Naive thymus-derived CD4-positive, alpha-beta T cell (primary cell): ENCODE measurements at regions not wholly inside any gene's neighbourhood (a gene's known extent, or its start where the extent isn't known, plus 50 kb on each side); places are given as distances from the start of the nearest gene placed in this dataset.
A peak's percentile ranks its signal among the peaks of the same experiment; 100 is the strongest.

Experiments
- ATAC-seq: fragments of 150-1000 bp; cut with Tn5 transposase; 2 replicates; pipeline ENCODE4 v1.10.0; 2021; ENCODE audit warnings: mild to moderate bottlenecking, moderate library complexity
- CTCF ChIA-PET: fragments of 350-600 bp; sonication (Branson Sonifier 250); formaldehyde crosslinking; loops from one replicate; lab custom pipeline; 2021; ENCODE audit warnings: antibody characterized with exemption; lab: Charles Lee
- POLR2A ChIA-PET: fragments of 350-600 bp; sonication (Branson Sonifier 250); formaldehyde crosslinking; loops from one replicate; lab custom pipeline; 2021; ENCODE audit warnings: antibody characterized with exemption, inconsistent platforms; lab: Charles Lee
- DNase-seq, 9 donors: peaks; one replicate each; pipeline versions ENCODE4 v3.0.0 to v3.0.0-alpha.2; 2020 to 2022; ENCODE audit warnings: mixed read lengths in 1 of 9
- H3K27ac ChIP-seq: one replicate; pipeline ENCODE4 v1.7.0; 2013; ENCODE audit warnings: mild to moderate bottlenecking, low read depth, low read length, moderate library complexity
- H3K27me3 ChIP-seq, 2 donors: one replicate each; pipeline ENCODE4 v1.7.0; 2013; ENCODE audit warnings: low read length in 2 of 2, mild to moderate bottlenecking in 2 of 2, moderate library complexity in 2 of 2; ENCODE audit not compliant: control insufficient read depth in 2 of 2, insufficient read depth in 2 of 2
- H3K36me3 ChIP-seq, 3 experiments: 1 replicate in 2 of 3; 2 replicates in 1 of 3; pipeline ENCODE4 v1.7.0; 2013; ENCODE audit warnings: low read length in 3 of 3, mild to moderate bottlenecking in 3 of 3, moderate library complexity in 1 of 3; ENCODE audit not compliant: insufficient read depth in 3 of 3, control insufficient read depth in 2 of 3
- H3K4me1 ChIP-seq, 2 donors: one replicate each; pipeline ENCODE4 v1.7.0; 2013; ENCODE audit warnings: low read length in 2 of 2, mild to moderate bottlenecking in 2 of 2, moderate library complexity in 1 of 2; ENCODE audit not compliant: control insufficient read depth in 2 of 2, insufficient read depth in 2 of 2
- H3K4me3 ChIP-seq: 2 replicates; pipeline ENCODE4 v1.7.0; 2013; ENCODE audit warnings: mild to moderate bottlenecking, low read length
- H3K9me3 ChIP-seq, 3 experiments: 1 replicate in 2 of 3; 2 replicates in 1 of 3; pipeline ENCODE4 v1.7.0; 2013; ENCODE audit warnings: low read length in 3 of 3; ENCODE audit not compliant: control insufficient read depth in 2 of 3
- H3K27ac Mint-ChIP-seq, 9 donors: one replicate each; pipeline ENCODE4 v1.8.0; 2020 to 2022; ENCODE audit warnings: mixed read lengths in 9 of 9, mild to moderate bottlenecking in 8 of 9, moderate library complexity in 5 of 9, inconsistent platforms in 2 of 9
- H3K27me3 Mint-ChIP-seq, 5 donors: one replicate each; pipeline ENCODE4 v1.8.0; 2021 to 2022; ENCODE audit warnings: mixed read lengths in 5 of 5, mild to moderate bottlenecking in 1 of 5
- H3K36me3 Mint-ChIP-seq, 5 donors: one replicate each; pipeline ENCODE4 v1.8.0; 2020 to 2022; ENCODE audit warnings: mixed read lengths in 5 of 5, mild to moderate bottlenecking in 3 of 5, inconsistent platforms in 1 of 5
- H3K4me1 Mint-ChIP-seq, 7 donors: one replicate each; pipeline ENCODE4 v1.8.0; 2020 to 2022; ENCODE audit warnings: mixed read lengths in 7 of 7, mild to moderate bottlenecking in 3 of 7, inconsistent platforms in 1 of 7
- H3K4me3 Mint-ChIP-seq, 10 donors: one replicate each; pipeline ENCODE4 v1.8.0; 2020 to 2022; ENCODE audit warnings: mild to moderate bottlenecking in 10 of 10, mixed read lengths in 10 of 10, moderate library complexity in 6 of 10, inconsistent platforms in 2 of 10
- H3K9me3 Mint-ChIP-seq, 11 donors: one replicate each; pipeline ENCODE4 v1.8.0; 2020 to 2022; ENCODE audit warnings: mixed read lengths in 11 of 11, mild to moderate bottlenecking in 4 of 11, inconsistent platforms in 1 of 11, moderate library complexity in 1 of 11
- intact Hi-C, 2 donors: fragments of 100-400 bp; cut with micrococcal nuclease; formaldehyde crosslinking; loops; one replicate each; pipeline ENCODE4 v1.15.1; 2023

DNA sequence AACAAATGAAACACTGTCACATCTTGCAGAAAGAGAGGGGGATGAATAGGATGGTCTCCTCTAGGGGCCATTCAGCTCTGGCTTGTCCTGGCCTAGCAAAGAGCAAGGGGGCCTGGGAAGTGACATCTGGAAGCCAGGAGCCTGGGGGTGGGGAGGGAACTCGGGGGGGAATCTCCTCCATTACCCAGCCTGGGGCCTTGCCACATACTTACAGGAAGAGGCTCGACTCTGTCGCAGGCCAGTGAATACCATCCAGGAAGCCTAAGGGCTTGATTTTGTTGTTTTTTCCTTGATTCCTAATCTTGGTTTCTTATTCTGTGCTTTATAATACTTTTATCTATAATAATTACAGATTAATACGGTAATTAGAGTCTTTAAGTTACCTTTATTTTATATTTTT, 797.5 kb upstream of the ID2 start:
- H3K9me3 ChIP-seq = no peaks in the 10 kb centered on the region
- no peak overlapping the region for H3K4me3 ChIP-seq
- POLR2A ChIA-PET = no interaction called here
- H3K4me1 Mint-ChIP-seq = peaks cover 0 to 4% (median 0%) of the 10 kb centered on the region in 7 donors
- H3K27ac ChIP-seq = no peak overlapping the region
- no peaks in the 10 kb centered on the region for H3K4me1 ChIP-seq
- H3K36me3 ChIP-seq = no peaks in the 10 kb centered on the region
- no peak for ATAC-seq
- CTCF ChIA-PET = no interaction called here
- H3K27me3 Mint-ChIP-seq = no peaks in the 10 kb centered on the region
- H3K9me3 Mint-ChIP-seq = peaks cover 0 to 6% (median 0%) of the 10 kb centered on the region in 11 donors
- no peak overlapping the region for H3K4me3 Mint-ChIP-seq
- H3K27ac Mint-ChIP-seq = no peak overlapping the region
- no peaks in the 10 kb centered on the region for H3K27me3 ChIP-seq
- intact Hi-C loops = no loop called here
- H3K36me3 Mint-ChIP-seq = peaks cover 0 to 4% (median 0%) of the 10 kb centered on the region in 5 donors
- DNase-seq = no peak

DNA sequence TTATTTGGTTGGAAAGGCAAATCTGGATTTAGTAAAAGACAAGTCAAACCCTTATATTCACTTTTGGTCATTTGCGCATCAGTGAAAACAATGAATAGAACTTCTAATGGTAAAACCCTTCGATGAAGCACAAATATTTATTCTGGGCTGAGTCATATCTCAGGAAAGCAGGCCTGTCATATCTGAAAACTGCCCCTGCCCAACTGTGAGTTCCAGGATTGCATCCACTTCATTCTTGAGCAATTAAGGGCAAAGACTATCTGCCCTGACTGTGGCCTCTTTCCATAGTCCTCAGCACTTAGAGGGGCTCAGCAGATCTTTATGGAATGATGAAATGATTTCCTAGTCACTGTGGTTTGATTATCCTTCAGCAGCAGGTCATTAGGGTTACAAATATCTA, 795.2 kb upstream of the ID2 start:
- ChIA-PET POLR2A (no interaction called here), CTCF (no interaction called here)
- intact Hi-C loops = no loop called here
- Mint-ChIP-seq H3K36me3 (peaks cover 0 to 4% (median 0%) of the 10 kb centered on the region in 5 donors), H3K4me3 (no peak overlapping the region), H3K27ac (no peak overlapping the region), H3K4me1 (peaks cover 0 to 4% (median 0%) of the 10 kb centered on the region in 7 donors), H3K9me3 (peaks cover 0 to 6% (median 0%) of the 10 kb centered on the region in 11 donors), H3K27me3 (peaks cover 0 to 1% (median 0%) of the 10 kb centered on the region in 5 donors)
- Histone ChIP-seq H3K27ac (no peak overlapping the region), H3K9me3 (no peaks in the 10 kb centered on the region), H3K27me3 (no peaks in the 10 kb centered on the region), H3K4me3 (no peak overlapping the region), H3K36me3 (no peaks in the 10 kb centered on the region), H3K4me1 (no peaks in the 10 kb centered on the region)
- ATAC-seq = no peak
- DNase-seq = no peak

DNA sequence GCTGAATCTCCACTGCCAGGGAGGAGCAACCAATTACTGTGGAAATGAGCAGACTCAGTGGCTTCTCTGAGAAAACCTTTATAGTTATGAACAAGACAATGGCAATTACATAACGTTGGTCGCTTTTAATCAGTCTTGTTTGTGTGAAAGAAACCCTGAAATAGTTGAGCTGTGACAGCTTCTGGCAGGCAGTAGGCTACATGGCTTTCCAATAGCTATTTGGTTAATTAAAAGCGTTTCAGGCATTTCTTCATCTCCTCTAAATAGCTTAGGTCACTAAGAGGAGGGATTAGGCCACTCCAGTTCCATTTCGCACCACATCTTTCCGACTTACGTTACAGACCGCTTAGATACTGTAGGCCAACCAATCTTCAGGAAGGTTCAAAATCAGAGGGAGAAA, 794.4 kb upstream of the ID2 start:
- intact Hi-C loops = no loop called here
- ChIA-PET POLR2A (no interaction called here), CTCF (no interaction called here)
- Histone ChIP-seq H3K9me3 (no peaks in the 10 kb centered on the region), H3K27me3 (no peaks in the 10 kb centered on the region), H3K4me3 (no peak overlapping the region), H3K36me3 (no peaks in the 10 kb centered on the region), H3K27ac (no peak overlapping the region), H3K4me1 (no peaks in the 10 kb centered on the region)
- Mint-ChIP-seq H3K27ac (no peak overlapping the region), H3K36me3 (peaks cover 0 to 7% (median 0%) of the 10 kb centered on the region in 5 donors), H3K27me3 (peaks cover 0 to 4% (median 0%) of the 10 kb centered on the region in 5 donors), H3K4me3 (no peak overlapping the region), H3K4me1 (peaks cover 0 to 4% (median 0%) of the 10 kb centered on the region in 7 donors), H3K9me3 (peaks cover 0 to 9% (median 0%) of the 10 kb centered on the region in 11 donors)
- ATAC-seq (no peak), DNase-seq (no peak)

DNA sequence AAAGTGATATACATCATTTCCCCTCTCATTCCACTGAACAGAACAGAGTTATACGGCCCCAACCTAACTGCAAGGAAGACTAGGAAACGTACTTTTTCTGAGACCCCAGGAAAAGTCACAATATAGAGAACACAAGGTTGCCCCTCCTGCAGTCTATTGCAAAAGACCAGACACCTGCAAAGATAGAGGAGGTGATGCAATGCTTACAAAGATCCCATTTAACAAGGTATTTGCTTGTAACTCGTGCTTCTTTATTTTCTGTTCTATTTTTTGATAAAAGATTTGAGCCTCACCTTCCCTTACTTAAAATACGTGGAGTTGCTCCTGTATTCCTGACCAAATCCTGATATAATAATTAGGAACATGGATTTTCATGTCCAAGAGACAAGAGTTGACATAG, 793.0 kb upstream of the ID2 start:
- H3K9me3 ChIP-seq = no peaks in the 10 kb centered on the region
- Mint-ChIP-seq H3K9me3 (peaks cover 0 to 7% (median 0%) of the 10 kb centered on the region in 11 donors), H3K4me3 (no peak overlapping the region), H3K36me3 (peaks cover 0 to 7% (median 0%) of the 10 kb centered on the region in 5 donors), H3K27ac (peak overlapping the region in 1 of 9 donors; percentile 60), H3K4me1 (peaks cover 0 to 3% (median 0%) of the 10 kb centered on the region in 7 donors), H3K27me3 (peaks cover 0 to 4% (median 0%) of the 10 kb centered on the region in 5 donors)
- intact Hi-C loops = no loop called here
- POLR2A ChIA-PET = no interaction called here
- CTCF ChIA-PET = no interaction called here
- H3K4me1 ChIP-seq = no peaks in the 10 kb centered on the region
- no peaks in the 10 kb centered on the region for H3K27me3 ChIP-seq
- H3K36me3 ChIP-seq = no peaks in the 10 kb centered on the region
- DNase-seq = no peak
- H3K27ac ChIP-seq = no peak overlapping the region
- no peak for ATAC-seq
- H3K4me3 ChIP-seq = no peak overlapping the region

DNA sequence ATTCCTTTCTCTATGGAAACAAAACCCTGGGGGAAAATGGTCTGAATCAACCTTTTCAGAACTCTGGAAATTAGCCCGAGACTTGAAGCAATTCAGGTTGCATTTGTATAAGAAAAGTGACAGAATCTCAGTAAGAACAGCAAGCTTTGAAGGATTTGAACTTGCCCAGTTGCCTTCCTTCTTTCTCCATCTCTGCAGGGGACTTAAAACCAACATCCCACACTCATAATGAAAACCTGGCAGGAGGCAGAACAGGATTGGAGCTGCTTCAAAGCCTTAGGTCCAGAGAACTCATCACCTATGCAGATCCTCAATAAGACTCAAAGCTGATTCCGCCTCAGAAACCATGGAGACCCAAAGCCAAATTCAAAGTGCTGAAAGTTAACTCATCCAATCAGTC, 790.5 kb upstream of the ID2 start:
- H3K27ac ChIP-seq = no peak overlapping the region
- CTCF ChIA-PET = no interaction called here
- DNase-seq (no peak), ATAC-seq (no peak)
- H3K4me3 Mint-ChIP-seq = no peak overlapping the region
- no peaks in the 10 kb centered on the region for H3K9me3 ChIP-seq
- H3K36me3 ChIP-seq = no peaks in the 10 kb centered on the region
- no peak overlapping the region for H3K4me3 ChIP-seq
- H3K4me1 ChIP-seq = no peaks in the 10 kb centered on the region
- H3K4me1 Mint-ChIP-seq = peaks cover 0 to 3% (median 0%) of the 10 kb centered on the region in 7 donors
- no peaks in the 10 kb centered on the region for H3K27me3 ChIP-seq
- POLR2A ChIA-PET = no interaction called here
- H3K36me3 Mint-ChIP-seq = peaks cover 0 to 7% (median 0%) of the 10 kb centered on the region in 5 donors
- intact Hi-C loops = no loop called here
- peaks cover 0 to 4% (median 0%) of the 10 kb centered on the region in 5 donors for H3K27me3 Mint-ChIP-seq
- no peak overlapping the region for H3K27ac Mint-ChIP-seq
- H3K9me3 Mint-ChIP-seq = peaks cover 0 to 9% (median 0%) of the 10 kb centered on the region in 11 donors

DNA sequence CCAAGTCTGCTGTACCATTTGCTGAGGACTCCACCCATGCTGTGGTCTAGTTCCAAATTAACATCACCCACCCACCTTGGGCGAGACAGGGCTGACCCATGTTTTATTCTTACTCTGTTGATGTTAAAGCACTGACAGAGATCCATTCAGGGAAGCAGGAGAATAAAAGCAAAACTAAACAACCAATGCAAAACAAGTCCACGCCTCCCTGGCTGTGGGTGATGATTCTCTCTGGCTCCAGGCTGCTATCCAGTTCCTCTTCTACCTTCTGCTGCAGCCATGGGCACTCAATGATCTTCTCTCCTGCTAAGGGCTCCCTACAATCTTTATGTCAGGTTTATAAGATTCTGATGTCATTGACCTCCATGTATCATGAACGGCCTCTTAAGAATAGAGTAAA, 786.6 kb upstream of the ID2 start:
- Mint-ChIP-seq H3K4me1 (peaks cover 9 to 20% (median 12%) of the 10 kb centered on the region in 7 donors), H3K9me3 (peaks cover 0 to 9% (median 0%) of the 10 kb centered on the region in 11 donors), H3K4me3 (no peak overlapping the region), H3K36me3 (peaks cover 0 to 4% (median 0%) of the 10 kb centered on the region in 5 donors), H3K27ac (no peak overlapping the region), H3K27me3 (peaks cover 0 to 6% (median 0%) of the 10 kb centered on the region in 5 donors)
- no peaks in the 10 kb centered on the region for H3K9me3 ChIP-seq
- ATAC-seq (no peak), DNase-seq (no peak)
- no peaks in the 10 kb centered on the region for H3K36me3 ChIP-seq
- no peaks in the 10 kb centered on the region for H3K4me1 ChIP-seq
- intact Hi-C loops = no loop called here
- H3K27me3 ChIP-seq = no peaks in the 10 kb centered on the region
- CTCF ChIA-PET = no interaction called here
- no peak overlapping the region for H3K27ac ChIP-seq
- no peak overlapping the region for H3K4me3 ChIP-seq
- POLR2A ChIA-PET = no interaction called here

DNA sequence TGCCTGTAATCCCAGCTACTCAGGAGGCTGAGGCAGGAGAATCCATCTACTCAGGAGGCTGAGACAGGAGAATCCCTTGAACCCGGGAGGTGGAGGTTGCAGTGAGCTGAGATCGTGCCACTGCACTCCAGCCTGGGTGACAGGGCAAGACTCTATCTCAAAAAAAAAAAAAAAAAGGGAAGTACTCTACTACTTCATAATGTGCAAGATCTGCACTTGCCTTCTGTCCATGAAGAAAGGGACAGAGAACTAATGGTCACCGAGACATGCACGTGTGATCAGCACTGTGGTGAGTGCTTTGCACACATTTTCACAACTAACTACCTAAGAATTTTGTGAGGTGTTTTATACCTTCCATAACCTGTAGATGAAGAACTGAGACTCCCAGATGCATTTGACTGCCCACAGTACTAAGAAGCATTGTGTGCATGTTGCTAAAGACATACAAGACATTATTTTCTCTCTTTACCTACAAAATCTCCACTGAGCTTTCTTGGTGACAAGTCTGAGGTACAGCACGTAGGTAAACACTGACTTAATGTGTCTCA, 784.8 kb upstream of the ID2 start:
- ATAC-seq = peak; percentile 54
- no peak for DNase-seq
- no peaks in the 10 kb centered on the region for H3K27me3 ChIP-seq
- Mint-ChIP-seq H3K27ac (no peak overlapping the region), H3K36me3 (peaks cover 0 to under 1% (median 0%) of the 10 kb centered on the region in 5 donors), H3K27me3 (peaks cover 0 to 6% (median 0%) of the 10 kb centered on the region in 5 donors), H3K9me3 (peaks cover 0 to 6% (median 0%) of the 10 kb centered on the region in 11 donors), H3K4me3 (no peak overlapping the region), H3K4me1 (peaks cover 9 to 32% (median 12%) of the 10 kb centered on the region in 7 donors)
- CTCF ChIA-PET = no interaction called here
- H3K4me1 ChIP-seq = no peaks in the 10 kb centered on the region
- no peaks in the 10 kb centered on the region for H3K9me3 ChIP-seq
- H3K36me3 ChIP-seq = no peaks in the 10 kb centered on the region
- POLR2A ChIA-PET = no interaction called here
- no peak overlapping the region for H3K27ac ChIP-seq
- no peak overlapping the region for H3K4me3 ChIP-seq
- intact Hi-C loops = no loop called here
